HL-60 (cell line): ENCODE measurements at regions not wholly inside any gene's neighbourhood (a gene's known extent, or its start where the extent isn't known, plus 50 kb on each side); places are given as distances from the start of the nearest gene placed in this dataset.

Source experiments
- DNase-seq, 2 experiments: peaks; one replicate each; pipeline ENCODE4 v3.0.0-alpha.2; 2010 to 2020; ENCODE audit warnings: low read depth in 1 of 2, low spot score in 1 of 2
- H3K27ac ChIP-seq: fragments of 250-450 bp; sonication (Bioruptor Pico); replicated peaks from 2 replicates; pipeline ENCODE4 v1.5.1; 2020; ENCODE audit warnings: mild to moderate bottlenecking, moderate library complexity
- H3K27me3 ChIP-seq: fragments of 250-450 bp; sonication (Bioruptor Pico); 2 replicates; pipeline ENCODE4 v1.5.1; 2021; ENCODE audit warnings: mild to moderate bottlenecking, moderate library complexity; ENCODE audit not compliant: insufficient read depth, poor library complexity, severe bottlenecking
- H3K4me3 ChIP-seq: replicated peaks from 2 replicates; pipeline ENCODE4 v1.5.1; 2011; ENCODE audit warnings: mild to moderate bottlenecking, control low read depth, low read length; ENCODE audit not compliant: insufficient read depth
- CTCF ChIP-seq: IDR thresholded peaks from one replicate; pipeline ENCODE4 v1.5.1; 2011; ENCODE audit warnings: low read length, control low read depth, inconsistent platforms; ENCODE audit not compliant: insufficient read depth
- GABPA ChIP-seq: IDR thresholded peaks from 2 replicates; pipeline ENCODE4 v1.6.1; 2012; ENCODE audit warnings: low read depth
- POLR2AphosphoS5 ChIP-seq: IDR thresholded peaks from 2 replicates; pipeline ENCODE4 v1.6.1; 2012; ENCODE audit warnings: low read depth
- SPI1 ChIP-seq: IDR thresholded peaks from 2 replicates; pipeline ENCODE4 v1.6.1; 2012; ENCODE audit warnings: low read depth, mild to moderate bottlenecking, borderline replicate concordance
- TF ChIP-seq, protein P1 (sequence below): IDR thresholded peaks from 2 replicates; pipeline ENCODE4 v1.6.1; 2012; ENCODE audit warnings: low read depth; ENCODE audit not compliant: insufficient replicate concordance

GRCh38 chr1:208691012-208691411, 446.8 kb upstream of the PLXNA2 start:
- TF ChIP-seq POLR2AphosphoS5, result no peak
- H3K4me3 ChIP-seq, result no peak overlapping the region
- no peaks in the 10 kb centered on the region for H3K27me3 ChIP-seq
- DNase-seq, result no peak
- H3K27ac ChIP-seq, result no peak overlapping the region

DNA sequence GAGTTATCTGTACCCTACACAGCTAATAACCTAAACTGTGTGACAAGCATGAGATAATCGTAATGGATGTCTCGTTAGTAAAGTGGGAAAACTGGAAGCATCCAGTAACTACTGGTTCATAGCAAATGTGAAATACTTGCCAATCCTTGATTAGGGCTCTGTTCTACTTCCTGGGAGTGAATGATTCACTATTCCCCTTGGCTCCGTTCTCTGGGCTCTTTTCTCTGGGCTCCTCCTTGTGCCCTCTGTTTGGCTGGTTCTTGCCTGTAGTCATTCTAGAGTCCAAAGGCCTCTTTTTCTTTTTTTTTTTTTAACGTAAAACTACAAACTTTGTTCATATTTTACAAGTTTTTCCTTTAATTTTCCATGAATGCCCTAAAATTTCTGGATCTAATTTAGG, 465.8 kb upstream of the PLXNA2 start:
- Histone ChIP-seq H3K27me3 (no peaks in the 10 kb centered on the region), H3K4me3 (no peak overlapping the region), H3K27ac (no peak overlapping the region)
- no peak for DNase-seq
- TF ChIP-seq GABPA (no peak), SPI1 (no peak), CTCF (no peak), POLR2AphosphoS5 (no peak)
- TF ChIP-seq, protein P1, sequence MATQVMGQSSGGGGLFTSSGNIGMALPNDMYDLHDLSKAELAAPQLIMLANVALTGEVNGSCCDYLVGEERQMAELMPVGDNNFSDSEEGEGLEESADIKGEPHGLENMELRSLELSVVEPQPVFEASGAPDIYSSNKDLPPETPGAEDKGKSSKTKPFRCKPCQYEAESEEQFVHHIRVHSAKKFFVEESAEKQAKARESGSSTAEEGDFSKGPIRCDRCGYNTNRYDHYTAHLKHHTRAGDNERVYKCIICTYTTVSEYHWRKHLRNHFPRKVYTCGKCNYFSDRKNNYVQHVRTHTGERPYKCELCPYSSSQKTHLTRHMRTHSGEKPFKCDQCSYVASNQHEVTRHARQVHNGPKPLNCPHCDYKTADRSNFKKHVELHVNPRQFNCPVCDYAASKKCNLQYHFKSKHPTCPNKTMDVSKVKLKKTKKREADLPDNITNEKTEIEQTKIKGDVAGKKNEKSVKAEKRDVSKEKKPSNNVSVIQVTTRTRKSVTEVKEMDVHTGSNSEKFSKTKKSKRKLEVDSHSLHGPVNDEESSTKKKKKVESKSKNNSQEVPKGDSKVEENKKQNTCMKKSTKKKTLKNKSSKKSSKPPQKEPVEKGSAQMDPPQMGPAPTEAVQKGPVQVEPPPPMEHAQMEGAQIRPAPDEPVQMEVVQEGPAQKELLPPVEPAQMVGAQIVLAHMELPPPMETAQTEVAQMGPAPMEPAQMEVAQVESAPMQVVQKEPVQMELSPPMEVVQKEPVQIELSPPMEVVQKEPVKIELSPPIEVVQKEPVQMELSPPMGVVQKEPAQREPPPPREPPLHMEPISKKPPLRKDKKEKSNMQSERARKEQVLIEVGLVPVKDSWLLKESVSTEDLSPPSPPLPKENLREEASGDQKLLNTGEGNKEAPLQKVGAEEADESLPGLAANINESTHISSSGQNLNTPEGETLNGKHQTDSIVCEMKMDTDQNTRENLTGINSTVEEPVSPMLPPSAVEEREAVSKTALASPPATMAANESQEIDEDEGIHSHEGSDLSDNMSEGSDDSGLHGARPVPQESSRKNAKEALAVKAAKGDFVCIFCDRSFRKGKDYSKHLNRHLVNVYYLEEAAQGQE, result no peak

DNA sequence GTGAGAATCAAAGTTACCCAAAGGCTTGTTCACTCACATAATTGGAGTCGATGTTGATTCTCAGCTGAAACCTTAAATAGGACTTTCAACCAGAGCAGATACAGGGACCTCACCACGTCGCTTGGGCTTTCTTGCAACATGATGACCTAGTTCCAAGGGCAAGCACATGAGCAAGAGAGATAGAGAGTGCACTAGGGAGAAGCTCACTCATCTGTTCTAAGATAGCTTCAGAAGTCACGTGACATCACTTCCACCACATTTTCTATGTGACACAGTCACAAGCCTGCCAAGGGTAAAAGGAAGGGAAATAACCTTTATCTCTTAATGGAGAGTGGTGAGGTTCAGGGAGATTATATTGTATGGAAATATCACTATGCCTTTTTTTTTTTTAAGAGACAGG, 470.1 kb upstream of the PLXNA2 start:
- no peak for DNase-seq
- no peak for TF ChIP-seq GABPA
- TF ChIP-seq SPI1, result no peak
- TF ChIP-seq, protein P1, result no peak
- TF ChIP-seq POLR2AphosphoS5, result no peak
- TF ChIP-seq CTCF, result no peak
- Histone ChIP-seq H3K27ac (no peak overlapping the region), H3K4me3 (no peak overlapping the region), H3K27me3 (no peaks in the 10 kb centered on the region)

GRCh38 chr1:208717525-208717924, 473.3 kb upstream of the PLXNA2 start:
- Histone ChIP-seq H3K4me3 (no peak overlapping the region), H3K27me3 (no peaks in the 10 kb centered on the region), H3K27ac (no peak overlapping the region)
- DNase-seq, result no peak
- TF ChIP-seq GABPA, result no peak
- TF ChIP-seq, protein P1, result no peak
- TF ChIP-seq SPI1, result no peak
- no peak for TF ChIP-seq POLR2AphosphoS5
- no peak for TF ChIP-seq CTCF
